Sigmoid colon (tissue), 6 donors: ENCODE measurements at regions not wholly inside any gene's neighbourhood (a gene's known extent, or its start where the extent isn't known, plus 50 kb on each side); places are given as distances from the start of the nearest gene placed in this dataset.

ENCODE experiments used
- DNase-seq: peaks from one replicate; pipeline ENCODE4 v3.0.0-alpha.2; 2019
- H3K27ac ChIP-seq, 4 donors: fragments of 200-600 bp; sonication (generic); one replicate each; pipeline ENCODE4 v1.5.1; 2016 to 2019; ENCODE audit warnings: mild to moderate bottlenecking in 1 of 4
- H3K27me3 ChIP-seq, 3 donors: fragments of 200-600 bp; sonication (generic); one replicate each; pipeline ENCODE4 v1.5.1; 2019; ENCODE audit warnings: mild to moderate bottlenecking in 1 of 3
- H3K36me3 ChIP-seq, 4 donors: fragments of 200-600 bp; sonication (generic); one replicate each; pipeline ENCODE4 v1.5.1; 2016 to 2019
- H3K4me1 ChIP-seq, 4 donors: fragments of 200-600 bp; sonication (generic); one replicate each; pipeline ENCODE4 v1.5.1; 2017 to 2019
- H3K4me3 ChIP-seq, 4 donors: fragments of 200-600 bp; sonication (generic); one replicate each; pipeline ENCODE4 v1.5.1; 2017 to 2019; ENCODE audit warnings: mild to moderate bottlenecking in 2 of 4, moderate library complexity in 1 of 4
- H3K9me3 ChIP-seq, 4 donors: fragments of 200-600 bp in 3 of 4; sonication (generic) in 3 of 4; one replicate each; pipeline versions ENCODE4 v1.5.1 to v1.6.1; 2013 to 2019
- EP300 ChIP-seq, 4 donors: sonication (generic); formaldehyde crosslinking; IDR thresholded peaks; one replicate each; pipeline ENCODE4 v1.6.1; 2017; ENCODE audit warnings: antibody characterized with exemption in 4 of 4
- POLR2A ChIP-seq, 2 donors: fragments of 450-650 bp; IDR thresholded peaks; one replicate each; pipeline ENCODE4 v1.6.1; 2016; ENCODE audit warnings: antibody characterized with exemption in 2 of 2, mild to moderate bottlenecking in 2 of 2, moderate library complexity in 2 of 2
- POLR2AphosphoS5 ChIP-seq, 4 donors: sonication (generic); formaldehyde crosslinking; IDR thresholded peaks; one replicate each; pipeline ENCODE4 v1.6.1; 2017; ENCODE audit warnings: antibody characterized with exemption in 4 of 4
- WGBS, 2 donors: extraction: QIAGEN DNeasy Blood & Tissue Kit; methylation state at CpG; one replicate each; pipeline ENCODE4 v1.1.7; 2013; 5-methylcytosine and 5-hydroxymethylcytosine counted together
- intact Hi-C: fragments of 100-400 bp; cut with DNase I; formaldehyde crosslinking; loops from one replicate; pipeline ENCODE4 v1.15.1; 2023
- TF ChIP-seq, protein P1 (sequence below), 4 experiments: fragments of 450-650 bp in 3 of 4; fragments of 200-600 bp in 1 of 4; IDR thresholded peaks; one replicate each; pipeline ENCODE4 v1.5.1; 2016 to 2019; ENCODE audit warnings: antibody characterized with exemption in 4 of 4, mild to moderate bottlenecking in 3 of 4, moderate library complexity in 2 of 4
- donor health status: healthy with polysubstance abuse.
- donor health status: healthy.

DNA sequence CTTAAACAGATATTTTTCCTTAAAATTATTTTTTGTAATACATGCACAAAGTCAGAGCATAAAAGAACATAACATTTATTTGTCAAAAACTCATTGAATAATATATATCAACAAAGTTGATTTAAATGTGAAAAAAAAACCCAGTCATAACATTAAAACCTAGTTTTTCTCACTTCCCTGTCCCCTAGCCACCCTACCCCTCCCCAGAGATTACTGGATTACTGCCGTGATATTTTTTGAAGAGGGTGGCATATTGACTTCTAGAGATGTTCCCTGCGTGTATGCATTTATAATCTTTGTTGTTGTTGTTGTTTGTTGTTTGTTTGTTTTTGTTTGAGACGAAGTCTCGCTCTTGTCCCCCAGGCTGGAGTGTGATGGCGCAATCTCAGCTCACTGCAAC is 52.4 kb upstream of the ARMC2 start:
- DNase-seq, result no peak
- H3K4me1 ChIP-seq, result peaks cover 0 to 5% (median 2%) of the 10 kb centered on the region in 4 donors
- H3K4me3 ChIP-seq, result no peak overlapping the region
- H3K27ac ChIP-seq, result no peak overlapping the region
- TF ChIP-seq POLR2AphosphoS5 (IDR thresholded peaks at IDR 0.05) (no peak), EP300 (IDR thresholded peaks at IDR 0.05) (no peak), POLR2A (IDR thresholded peaks at IDR 0.05) (no peak)
- TF ChIP-seq, protein P1, sequence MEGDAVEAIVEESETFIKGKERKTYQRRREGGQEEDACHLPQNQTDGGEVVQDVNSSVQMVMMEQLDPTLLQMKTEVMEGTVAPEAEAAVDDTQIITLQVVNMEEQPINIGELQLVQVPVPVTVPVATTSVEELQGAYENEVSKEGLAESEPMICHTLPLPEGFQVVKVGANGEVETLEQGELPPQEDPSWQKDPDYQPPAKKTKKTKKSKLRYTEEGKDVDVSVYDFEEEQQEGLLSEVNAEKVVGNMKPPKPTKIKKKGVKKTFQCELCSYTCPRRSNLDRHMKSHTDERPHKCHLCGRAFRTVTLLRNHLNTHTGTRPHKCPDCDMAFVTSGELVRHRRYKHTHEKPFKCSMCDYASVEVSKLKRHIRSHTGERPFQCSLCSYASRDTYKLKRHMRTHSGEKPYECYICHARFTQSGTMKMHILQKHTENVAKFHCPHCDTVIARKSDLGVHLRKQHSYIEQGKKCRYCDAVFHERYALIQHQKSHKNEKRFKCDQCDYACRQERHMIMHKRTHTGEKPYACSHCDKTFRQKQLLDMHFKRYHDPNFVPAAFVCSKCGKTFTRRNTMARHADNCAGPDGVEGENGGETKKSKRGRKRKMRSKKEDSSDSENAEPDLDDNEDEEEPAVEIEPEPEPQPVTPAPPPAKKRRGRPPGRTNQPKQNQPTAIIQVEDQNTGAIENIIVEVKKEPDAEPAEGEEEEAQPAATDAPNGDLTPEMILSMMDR (IDR thresholded peaks at IDR 0.05), result no peak
- intact Hi-C loops, result no loop called here
- no peaks in the 10 kb centered on the region for H3K36me3 ChIP-seq
- WGBS, 2 donors, result 83 to 88% methylated on average over 5 of the region's 5 CpGs
- H3K27me3 ChIP-seq, result no peaks in the 10 kb centered on the region
- H3K9me3 ChIP-seq, result no peaks in the 10 kb centered on the region

DNA sequence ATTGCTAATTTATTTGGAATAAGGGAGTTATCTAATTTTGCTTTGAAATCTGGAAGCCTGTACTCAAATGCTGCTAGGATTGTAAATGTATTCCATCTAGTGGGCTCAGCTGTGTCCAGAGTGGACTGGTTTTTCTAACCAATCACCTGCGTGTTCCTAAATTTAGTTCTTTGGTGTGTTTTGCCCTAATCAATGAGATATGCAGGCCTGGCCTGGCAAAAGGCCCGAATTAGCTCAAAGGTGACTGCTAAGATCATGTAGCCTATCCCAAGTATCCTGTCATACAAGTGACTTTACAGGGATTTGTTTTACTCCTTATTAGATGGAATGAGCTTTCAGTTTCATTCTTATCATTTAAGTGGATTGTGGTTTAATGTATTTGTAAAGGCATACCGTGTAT is 51.3 kb upstream of the ARMC2 start:
- H3K27ac ChIP-seq, result no peak overlapping the region
- H3K9me3 ChIP-seq, result no peaks in the 10 kb centered on the region
- 45 to 66% methylated on average over 3 of the region's 3 CpGs for WGBS, 2 donors
- TF ChIP-seq POLR2AphosphoS5 (IDR thresholded peaks at IDR 0.05) (no peak), POLR2A (IDR thresholded peaks at IDR 0.05) (no peak), EP300 (IDR thresholded peaks at IDR 0.05) (no peak)
- TF ChIP-seq, protein P1 (IDR thresholded peaks at IDR 0.05), result no peak
- no peak overlapping the region for H3K4me3 ChIP-seq
- intact Hi-C loops, result no loop called here
- no peaks in the 10 kb centered on the region for H3K27me3 ChIP-seq
- no peaks in the 10 kb centered on the region for H3K36me3 ChIP-seq
- DNase-seq, result no peak
- peaks cover 0 to 5% (median 2%) of the 10 kb centered on the region in 4 donors for H3K4me1 ChIP-seq

DNA sequence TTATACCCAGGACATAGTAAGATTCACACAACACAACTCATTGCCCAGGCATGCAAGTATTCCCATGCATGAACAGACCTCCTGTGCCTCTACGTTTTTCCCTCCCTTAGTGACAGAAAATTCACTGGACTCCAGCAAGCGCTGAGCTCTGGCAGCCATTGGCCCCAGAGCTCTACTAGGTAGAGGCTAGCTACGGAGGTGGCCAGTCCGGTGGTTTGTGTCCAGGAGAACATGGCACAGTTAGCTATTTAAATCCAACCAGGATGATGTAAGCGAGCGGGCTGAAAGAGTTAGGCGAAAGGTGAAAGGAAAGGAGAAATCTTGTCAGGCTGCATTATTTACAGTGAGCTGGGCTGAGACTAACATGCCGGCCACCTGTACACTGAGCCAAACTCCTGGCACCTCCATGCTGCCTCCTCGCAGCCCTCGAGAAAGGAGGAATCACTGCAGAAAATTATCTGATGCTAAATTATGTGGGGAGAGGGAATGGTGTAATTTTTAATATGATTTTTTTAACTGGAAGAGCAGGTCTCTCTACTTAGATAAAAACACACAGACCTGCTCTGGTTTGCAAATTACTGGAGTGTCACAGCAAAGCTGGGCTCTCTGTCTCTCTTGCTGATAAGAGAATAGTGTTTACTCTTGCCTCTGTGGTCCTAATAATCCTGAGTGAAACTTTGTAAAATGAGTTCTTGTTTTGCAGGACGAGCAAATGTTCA is 50.1 kb upstream of the ARMC2 start:
- no peak overlapping the region for H3K27ac ChIP-seq
- no peaks in the 10 kb centered on the region for H3K27me3 ChIP-seq
- intact Hi-C loops, result no loop called here
- WGBS, 2 donors, result 62 to 63% methylated on average over 11 of the region's 11 CpGs
- no peaks in the 10 kb centered on the region for H3K9me3 ChIP-seq
- TF ChIP-seq EP300 (IDR thresholded peaks at IDR 0.05) (no peak), POLR2AphosphoS5 (IDR thresholded peaks at IDR 0.05) (no peak), POLR2A (IDR thresholded peaks at IDR 0.05) (no peak)
- TF ChIP-seq, protein P1 (IDR thresholded peaks at IDR 0.05), result no peak
- H3K36me3 ChIP-seq, result no peaks in the 10 kb centered on the region
- H3K4me1 ChIP-seq, result peaks cover 0 to 5% (median 2%) of the 10 kb centered on the region in 4 donors
- no peak overlapping the region for H3K4me3 ChIP-seq
- no peak for DNase-seq
